ENCODE measurements at regions not wholly inside any gene's neighbourhood (a gene's known extent, or its start where the extent isn't known, plus 50 kb on each side); places are given as distances from the start of the nearest gene placed in this dataset.

- TF ChIP-seq ZC3H11A (IDR thresholded peaks at IDR 0.05) (no peak), RFX5 (IDR thresholded peaks at IDR 0.05) (no peak), RAD21 (conservative IDR thresholded peaks at IDR 0.05 in 1 of 2, IDR thresholded peaks at IDR 0.05 in 1 of 2) (no peak), HOXB5 (CRISPR knock-in tag; IDR thresholded peaks at IDR 0.05) (no peak), HOXA7 (CRISPR knock-in tag; IDR thresholded peaks at IDR 0.05) (no peak), MAFK (IDR thresholded peaks at IDR 0.05; ENCODE audit: partially characterized antibody) (no peak), CTCF (IDR thresholded peaks at IDR 0.05) (no peak)
- 18% methylated on average over 1 of the region's 1 CpG for WGBS (ENCODE audit: missing lambda C conversion rate)
- Histone ChIP-seq H3K4me3 (no peak overlapping the region), H3K27ac (no peak overlapping the region), H3K4me1 (no peaks in the 10 kb centered on the region), H3K9me3 (no peaks in the 10 kb centered on the region), H3K4me2 (no peak overlapping the region)
- ChIA-PET CTCF (no interaction called here), POLR2A (no interaction called here)
- FAIRE-seq = no peak
- ATAC-seq = no peak
- DNase-seq (ENCODE audit: low read depth in 1 of 2, low spot score in 1 of 2) = no peak
Observed at GRCh38 chr14:29178971-29179370, 412.4 kb downstream of the FOXG1 start.

- H3K27ac ChIP-seq = no peak overlapping the region
- no peaks in the 10 kb centered on the region for H3K9me3 ChIP-seq
- H3K4me3 ChIP-seq = no peak overlapping the region
- ATAC-seq (no peak), FAIRE-seq (no peak), DNase-seq (ENCODE audit: low read depth in 1 of 2, low spot score in 1 of 2) (no peak)
- TF ChIP-seq POLR2A (IDR thresholded peaks at IDR 0.05; ENCODE audit: low read length) (no peak), MAFK (IDR thresholded peaks at IDR 0.05; ENCODE audit: partially characterized antibody) (no peak), NFE2L2 (conservative IDR thresholded peaks at IDR 0.05; ENCODE audit: low read length) (no peak), JUNB (IDR thresholded peaks at IDR 0.05) (no peak), HES2 (IDR thresholded peaks at IDR 0.05) (no peak), HEYL (CRISPR knock-in tag; IDR thresholded peaks at IDR 0.05) (no peak), RNF2 (IDR thresholded peaks at IDR 0.05; ENCODE audit: borderline replicate concordance, low read depth) (no peak), PHF8 (IDR thresholded peaks at IDR 0.05; ENCODE audit: borderline replicate concordance, low read depth) (no peak), PBX3 (IDR thresholded peaks at IDR 0.05) (no peak), CHD2 (IDR thresholded peaks at IDR 0.05; ENCODE audit: low read length, partially characterized antibody) (no peak)
- CTCF ChIA-PET = no interaction called here
- H3K4me2 ChIP-seq = no peak overlapping the region
- no peaks in the 10 kb centered on the region for H3K4me1 ChIP-seq
- POLR2A ChIA-PET = no interaction called here
Observed at GRCh38 chr14:29191092-29191491, 424.5 kb downstream of the FOXG1 start.

GRCh38 chr14:29197557-29197956 is 431.0 kb downstream of the FOXG1 start:
- FAIRE-seq (no peak), ATAC-seq (no peak), DNase-seq (ENCODE audit: low read depth in 1 of 2, low spot score in 1 of 2) (no peak)
- Histone ChIP-seq H3K4me2 (no peak overlapping the region), H3K4me1 (no peaks in the 10 kb centered on the region), H3K9me3 (no peaks in the 10 kb centered on the region), H3K27ac (no peak overlapping the region), H3K4me3 (no peak overlapping the region)
- CTCF ChIA-PET = no interaction called here
- POLR2A ChIA-PET = no interaction called here
- TF ChIP-seq PHF8 (IDR thresholded peaks at IDR 0.05; ENCODE audit: borderline replicate concordance, low read depth) = no peak
- WGBS (ENCODE audit: missing lambda C conversion rate) = 9% methylated on average over 1 of the region's 1 CpG

GRCh38 chr14:29205658-29206057 is 439.1 kb downstream of the FOXG1 start:
- ATAC-seq (no peak), FAIRE-seq (no peak), DNase-seq (ENCODE audit: low read depth in 1 of 2, low spot score in 1 of 2) (no peak)
- Histone ChIP-seq H3K27ac (no peak overlapping the region), H3K4me1 (no peaks in the 10 kb centered on the region), H3K4me3 (no peak overlapping the region), H3K9me3 (no peaks in the 10 kb centered on the region), H3K4me2 (no peak overlapping the region)
- CTCF ChIA-PET = interaction anchor here (0.6 kb wide), 1 partner anchor 49 kb away, joined by 3 read pairs; no protein-coding TSS in a partner anchor
- POLR2A ChIA-PET = no interaction called here
- WGBS (ENCODE audit: missing lambda C conversion rate) = 65% methylated on average over 2 of the region's 2 CpGs
- no peak for TF ChIP-seq TP53 (CRISPR knock-in tag; IDR thresholded peaks at IDR 0.05)

Measured in A549 (cell line).